GM18498 (cell line): ENCODE measurements at regions not wholly inside any gene's neighbourhood (a gene's known extent, or its start where the extent isn't known, plus 50 kb on each side); places are given as distances from the start of the nearest gene placed in this dataset.
A peak's percentile ranks its signal among the peaks of the same experiment; 100 is the strongest.

Experiments
- ATAC-seq: cut with Tn5 transposase; IDR thresholded peaks from one replicate; pipeline ENCODE4 v1.9.1; 2021; ENCODE audit warnings: mild to moderate bottlenecking, moderate library complexity; ENCODE audit not compliant: unreplicated experiment

DNA sequence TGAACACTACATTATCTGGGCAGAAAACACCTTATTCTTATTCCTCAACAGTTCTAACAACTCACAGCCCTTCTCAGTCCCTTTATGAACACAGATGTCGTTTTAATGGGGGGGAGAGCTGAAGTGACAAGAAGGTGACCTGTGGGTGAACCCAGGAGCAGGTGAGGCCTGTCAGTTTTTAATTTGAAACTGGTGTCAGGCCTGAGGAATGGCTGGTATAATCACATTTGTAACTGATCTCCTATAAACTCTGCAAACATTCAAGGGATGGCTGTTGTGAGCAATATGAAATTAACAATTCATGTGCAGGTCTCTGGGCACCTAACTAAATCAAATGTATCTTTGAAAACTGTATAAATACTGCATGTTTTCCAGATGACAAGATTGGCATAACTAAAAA lies 362.1 kb upstream of the NR5A2 start:
- no peak for ATAC-seq

- no peak for ATAC-seq
Observed at GRCh38 chr1:199667089-199667488, 360.4 kb upstream of the NR5A2 start.

DNA sequence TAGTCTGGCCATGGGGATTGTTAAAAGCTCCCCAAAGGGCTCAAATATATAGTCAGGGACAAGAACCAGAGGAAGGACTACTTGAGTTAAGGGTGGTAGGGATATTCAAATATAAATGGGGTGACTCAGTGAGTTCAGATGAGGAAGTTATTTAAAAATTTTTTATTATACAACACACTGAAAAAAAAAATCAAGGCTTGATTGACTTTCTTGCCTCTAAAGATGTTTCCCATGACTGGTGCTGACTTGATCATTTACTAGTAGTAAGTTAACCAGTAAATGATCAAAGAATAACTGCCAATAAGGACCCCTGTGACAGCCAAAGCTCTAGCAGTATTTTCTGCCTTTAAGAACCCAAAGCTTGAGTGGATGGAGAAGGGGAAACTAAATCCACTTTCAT lies 357.6 kb upstream of the NR5A2 start:
- ATAC-seq: no peak

DNA sequence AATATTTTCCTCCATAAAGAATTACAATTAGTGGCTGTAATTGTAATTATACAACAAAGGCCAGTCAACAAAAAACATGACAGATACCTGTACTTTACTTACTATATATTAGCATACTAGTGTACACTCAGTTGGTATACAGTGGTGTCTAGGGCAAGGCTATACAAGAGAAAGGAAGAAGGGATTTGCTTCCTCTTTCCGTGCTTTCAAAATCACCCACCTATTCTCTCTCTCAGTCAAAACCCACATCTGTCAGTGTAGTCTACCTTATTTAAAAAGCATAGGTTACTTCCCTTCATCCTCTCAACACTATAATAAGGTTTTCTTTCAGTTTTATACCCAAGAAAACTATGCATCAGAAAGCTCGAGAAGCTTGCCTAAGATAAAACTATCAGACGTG lies 355.8 kb upstream of the NR5A2 start:
- no peak for ATAC-seq

GRCh38 chr1:199675937-199676336 lies 351.6 kb upstream of the NR5A2 start:
- ATAC-seq: no peak

DNA sequence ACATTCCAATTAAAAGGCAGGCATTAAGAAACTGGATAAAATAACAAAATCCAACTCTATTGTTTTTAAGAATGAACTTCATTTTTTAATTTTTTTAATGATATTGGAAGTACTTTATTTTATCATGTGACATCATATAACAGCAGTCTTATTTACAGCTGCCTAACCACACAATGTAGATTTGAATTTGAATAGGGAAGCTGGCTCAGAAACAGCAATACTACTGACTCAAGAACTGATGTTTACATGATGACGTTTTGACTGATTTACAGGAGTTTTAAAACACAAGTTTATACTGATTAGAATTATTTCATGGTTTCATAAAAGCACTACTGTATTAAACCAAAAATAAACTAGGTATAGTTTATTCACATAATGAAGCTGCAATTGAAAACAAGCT lies 348.7 kb upstream of the NR5A2 start:
- no peak for ATAC-seq

GRCh38 chr1:199682081-199682480 lies 345.4 kb upstream of the NR5A2 start:
- no peak for ATAC-seq

- peak; percentile 85 for ATAC-seq
Observed at GRCh38 chr1:199684686-199685273, 342.7 kb upstream of the NR5A2 start.

- no peak for ATAC-seq
Observed at GRCh38 chr1:199685369-199685768, 342.1 kb upstream of the NR5A2 start.

DNA sequence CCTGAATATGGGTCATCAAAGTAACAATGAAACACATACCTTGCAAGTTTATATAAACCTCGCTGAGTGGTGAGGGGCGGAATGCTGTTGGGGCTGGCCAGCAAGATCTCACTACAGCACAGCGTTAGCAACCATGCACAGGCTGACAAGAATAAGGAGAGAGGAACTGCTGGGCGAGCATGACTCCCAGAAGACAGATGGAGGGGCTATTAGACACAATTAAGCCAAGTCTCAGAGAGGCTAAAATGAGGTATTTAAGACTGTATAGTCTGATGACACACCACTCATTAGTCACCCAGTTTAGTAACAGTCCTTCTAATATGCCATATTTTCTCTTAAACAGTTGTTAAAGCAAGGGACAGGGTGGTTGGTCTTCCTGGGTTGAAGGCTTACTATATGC lies 340.2 kb upstream of the NR5A2 start:
- ATAC-seq: no peak

DNA sequence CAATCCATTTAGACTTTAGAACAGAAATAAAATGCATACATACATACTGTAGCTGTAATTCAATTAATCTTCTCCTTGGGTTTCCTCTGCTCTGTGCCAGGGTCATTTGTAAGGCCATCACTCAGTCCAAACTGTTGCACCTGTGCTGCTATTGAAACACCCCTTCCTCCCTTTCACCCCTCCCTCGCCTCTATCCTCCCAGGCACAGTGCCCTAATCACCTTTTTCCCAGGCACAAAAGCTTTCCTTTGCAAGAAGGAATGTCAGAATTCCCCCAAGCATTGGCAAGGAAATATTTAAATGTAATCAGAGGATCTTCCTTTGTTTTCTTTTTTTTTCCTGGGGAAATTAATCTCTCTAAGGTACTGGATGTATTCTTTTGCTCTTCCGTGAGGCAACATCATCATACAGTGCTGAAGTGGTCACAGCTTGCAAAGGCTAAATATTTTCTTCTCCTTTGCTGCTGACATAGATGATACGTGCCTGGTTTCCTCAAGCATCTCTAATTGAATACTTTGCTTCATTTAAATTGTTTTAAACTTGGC lies 339.3 kb upstream of the NR5A2 start:
- no peak for ATAC-seq

GRCh38 chr1:199688774-199689173 lies 338.7 kb upstream of the NR5A2 start:
- no peak for ATAC-seq

GRCh38 chr1:199690496-199690895 lies 337.0 kb upstream of the NR5A2 start:
- ATAC-seq: no peak

- no peak for ATAC-seq
Observed at GRCh38 chr1:199691540-199691939, 336.0 kb upstream of the NR5A2 start.

DNA sequence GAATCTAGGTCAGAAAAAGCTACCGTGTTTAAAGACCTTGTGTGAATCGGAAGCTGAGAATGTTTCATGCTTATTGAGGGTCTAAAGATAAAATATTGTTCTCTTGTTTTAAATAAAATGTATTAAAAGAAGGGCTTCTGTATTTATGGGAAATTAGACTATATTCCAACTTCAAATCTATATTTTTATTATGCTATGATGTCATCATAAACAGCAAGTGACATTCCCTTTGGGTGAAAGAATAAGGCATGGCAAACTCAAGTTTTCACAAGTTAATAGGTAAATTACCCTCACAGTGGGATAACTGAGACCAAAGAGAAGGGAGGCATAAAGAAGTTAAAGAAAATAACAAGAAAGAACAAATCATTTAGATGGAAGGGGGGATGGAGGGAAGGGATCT lies 333.8 kb upstream of the NR5A2 start:
- no peak for ATAC-seq

GRCh38 chr1:199696225-199696624 lies 331.3 kb upstream of the NR5A2 start:
- ATAC-seq: no peak

DNA sequence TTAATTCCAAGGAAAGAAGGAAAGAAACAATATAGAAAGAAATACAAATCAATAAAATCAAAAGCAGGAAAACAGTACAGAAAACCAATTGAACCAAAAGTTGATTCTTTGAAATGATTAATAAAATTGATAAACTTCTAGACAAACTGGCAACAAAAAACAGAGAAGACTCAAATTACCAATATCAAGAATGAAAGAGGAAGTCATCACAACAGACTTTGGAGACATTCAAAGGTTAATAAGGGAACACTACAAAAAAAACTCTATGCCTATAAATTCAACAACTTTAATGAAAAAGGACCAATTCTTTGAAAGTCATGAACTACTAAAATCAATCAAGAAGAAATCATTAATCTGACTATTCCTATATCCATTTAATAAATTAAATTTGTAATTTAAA lies 329.3 kb upstream of the NR5A2 start:
- no peak for ATAC-seq

GRCh38 chr1:199700551-199700950 lies 327.0 kb upstream of the NR5A2 start:
- no peak for ATAC-seq

- ATAC-seq: no peak
Observed at GRCh38 chr1:199701726-199702125, 325.8 kb upstream of the NR5A2 start.

GRCh38 chr1:199704231-199704630 lies 323.3 kb upstream of the NR5A2 start:
- ATAC-seq: no peak

DNA sequence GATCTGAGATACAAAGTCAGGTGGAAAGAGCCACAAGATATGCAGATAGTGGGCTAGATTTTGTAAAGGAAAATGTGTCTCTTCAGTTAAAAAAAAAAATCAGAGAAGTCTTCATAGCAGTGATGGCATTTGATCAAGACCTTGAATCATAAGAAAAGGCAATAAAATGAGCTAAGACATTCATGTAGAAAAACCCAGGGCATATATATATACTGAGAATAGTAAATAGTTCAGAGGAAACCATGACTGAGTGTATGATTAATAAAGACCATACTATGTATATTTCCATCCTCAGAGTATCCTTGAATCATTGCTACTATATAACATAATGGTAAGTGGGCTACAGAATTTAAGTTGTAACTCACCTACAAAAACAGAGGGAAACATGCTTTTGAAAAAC lies 321.7 kb upstream of the NR5A2 start:
- ATAC-seq: no peak

GRCh38 chr1:199706826-199707606 lies 320.5 kb upstream of the NR5A2 start:
- ATAC-seq: no peak

GRCh38 chr1:199710974-199711373 lies 316.5 kb upstream of the NR5A2 start:
- ATAC-seq: no peak
